K562 (cell line): ENCODE measurements at regions not wholly inside any gene's neighbourhood (a gene's known extent, or its start where the extent isn't known, plus 50 kb on each side); places are given as distances from the start of the nearest gene placed in this dataset.

Experiments
- KAT2B ChIP-seq: IDR thresholded peaks from one replicate; pipeline ENCODE4 v1.6.1; 2012; ENCODE audit warnings: low read depth, mild to moderate bottlenecking, control low read depth, inconsistent platforms, low read length, moderate library complexity
- KLF10 ChIP-seq: fragments of 250-450 bp; sonication (Bioruptor Pico); IDR thresholded peaks from 2 replicates; pipeline ENCODE4 v1.6.1; 2021; ENCODE audit warnings: matching md5 sums
- MEIS2 ChIP-seq: fragments of 450-650 bp; IDR thresholded peaks from 2 replicates; pipeline ENCODE4 v1.6.1; 2014; ENCODE audit warnings: mild to moderate bottlenecking; ENCODE audit not compliant: partially characterized antibody
- RBM39 ChIP-seq: fragments of 200-400 bp; formaldehyde crosslinking; optimal IDR thresholded peaks from 2 replicates; pipeline ENCODE3; 2018; ENCODE audit warnings: low read depth, low read length
- ZNF668 ChIP-seq: fragments of 250-450 bp; sonication (Bioruptor Pico); IDR thresholded peaks from 2 replicates; pipeline ENCODE4 v1.8.0; 2022; ENCODE audit warnings: mild to moderate bottlenecking, inconsistent platforms
- TF ChIP-seq, protein P1 (sequence below): sonication (generic); formaldehyde crosslinking; IDR thresholded peaks from 2 replicates; pipeline ENCODE4 v1.8.0; 2022; ENCODE audit warnings: mild to moderate bottlenecking, missing genetic modification reagents
- TF ChIP-seq, protein P2 (sequence below): sonication (generic); formaldehyde crosslinking; IDR thresholded peaks from 2 replicates; pipeline ENCODE4 v1.5.0; 2020; ENCODE audit warnings: missing genetic modification reagents
- TF ChIP-seq, protein P3 (sequence below), 2 experiments: fragments of 450-650 bp; IDR thresholded peaks; 2 replicates each; pipeline ENCODE4 v1.6.1; 2016; ENCODE audit warnings: mild to moderate bottlenecking in 2 of 2, borderline replicate concordance in 1 of 2, low read depth in 1 of 2, moderate library complexity in 1 of 2

DNA sequence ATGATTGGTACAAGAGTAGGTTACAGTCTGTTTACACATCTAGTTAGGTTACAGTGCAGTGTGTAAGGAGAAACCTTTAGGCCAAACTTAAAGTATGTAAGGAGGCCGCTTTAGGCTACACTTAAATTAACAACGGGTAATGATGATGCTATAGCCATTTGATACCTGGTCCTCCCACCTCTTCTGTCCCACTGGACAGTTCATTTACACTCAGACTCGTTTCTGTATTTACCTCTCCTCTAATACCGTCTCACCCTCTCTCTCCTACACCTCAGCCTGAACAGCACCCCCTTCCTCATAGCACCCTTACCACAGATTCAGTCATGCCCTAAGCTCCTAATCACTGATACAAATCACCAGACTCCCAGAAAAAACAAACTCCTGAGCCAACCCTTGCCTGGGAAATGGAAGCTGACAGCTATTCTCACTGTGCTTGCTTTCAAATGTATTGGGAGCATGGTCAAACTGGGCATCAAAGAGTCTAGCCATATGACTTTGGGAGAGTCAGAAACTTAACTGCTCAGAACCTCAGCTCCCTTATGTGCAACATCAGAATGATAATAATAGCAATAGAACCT is 241.3 kb upstream of the SETMAR start (continued):
- TF ChIP-seq, protein P1, sequence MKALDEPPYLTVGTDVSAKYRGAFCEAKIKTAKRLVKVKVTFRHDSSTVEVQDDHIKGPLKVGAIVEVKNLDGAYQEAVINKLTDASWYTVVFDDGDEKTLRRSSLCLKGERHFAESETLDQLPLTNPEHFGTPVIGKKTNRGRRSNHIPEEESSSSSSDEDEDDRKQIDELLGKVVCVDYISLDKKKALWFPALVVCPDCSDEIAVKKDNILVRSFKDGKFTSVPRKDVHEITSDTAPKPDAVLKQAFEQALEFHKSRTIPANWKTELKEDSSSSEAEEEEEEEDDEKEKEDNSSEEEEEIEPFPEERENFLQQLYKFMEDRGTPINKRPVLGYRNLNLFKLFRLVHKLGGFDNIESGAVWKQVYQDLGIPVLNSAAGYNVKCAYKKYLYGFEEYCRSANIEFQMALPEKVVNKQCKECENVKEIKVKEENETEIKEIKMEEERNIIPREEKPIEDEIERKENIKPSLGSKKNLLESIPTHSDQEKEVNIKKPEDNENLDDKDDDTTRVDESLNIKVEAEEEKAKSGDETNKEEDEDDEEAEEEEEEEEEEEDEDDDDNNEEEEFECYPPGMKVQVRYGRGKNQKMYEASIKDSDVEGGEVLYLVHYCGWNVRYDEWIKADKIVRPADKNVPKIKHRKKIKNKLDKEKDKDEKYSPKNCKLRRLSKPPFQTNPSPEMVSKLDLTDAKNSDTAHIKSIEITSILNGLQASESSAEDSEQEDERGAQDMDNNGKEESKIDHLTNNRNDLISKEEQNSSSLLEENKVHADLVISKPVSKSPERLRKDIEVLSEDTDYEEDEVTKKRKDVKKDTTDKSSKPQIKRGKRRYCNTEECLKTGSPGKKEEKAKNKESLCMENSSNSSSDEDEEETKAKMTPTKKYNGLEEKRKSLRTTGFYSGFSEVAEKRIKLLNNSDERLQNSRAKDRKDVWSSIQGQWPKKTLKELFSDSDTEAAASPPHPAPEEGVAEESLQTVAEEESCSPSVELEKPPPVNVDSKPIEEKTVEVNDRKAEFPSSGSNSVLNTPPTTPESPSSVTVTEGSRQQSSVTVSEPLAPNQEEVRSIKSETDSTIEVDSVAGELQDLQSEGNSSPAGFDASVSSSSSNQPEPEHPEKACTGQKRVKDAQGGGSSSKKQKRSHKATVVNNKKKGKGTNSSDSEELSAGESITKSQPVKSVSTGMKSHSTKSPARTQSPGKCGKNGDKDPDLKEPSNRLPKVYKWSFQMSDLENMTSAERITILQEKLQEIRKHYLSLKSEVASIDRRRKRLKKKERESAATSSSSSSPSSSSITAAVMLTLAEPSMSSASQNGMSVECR (CRISPR knock-in tag): no peak
- no peak for TF ChIP-seq ZNF668 (CRISPR knock-in tag)
- no peak for TF ChIP-seq MEIS2
- TF ChIP-seq KAT2B: no peak
- no peak for TF ChIP-seq KLF10
- TF ChIP-seq, protein P2, sequence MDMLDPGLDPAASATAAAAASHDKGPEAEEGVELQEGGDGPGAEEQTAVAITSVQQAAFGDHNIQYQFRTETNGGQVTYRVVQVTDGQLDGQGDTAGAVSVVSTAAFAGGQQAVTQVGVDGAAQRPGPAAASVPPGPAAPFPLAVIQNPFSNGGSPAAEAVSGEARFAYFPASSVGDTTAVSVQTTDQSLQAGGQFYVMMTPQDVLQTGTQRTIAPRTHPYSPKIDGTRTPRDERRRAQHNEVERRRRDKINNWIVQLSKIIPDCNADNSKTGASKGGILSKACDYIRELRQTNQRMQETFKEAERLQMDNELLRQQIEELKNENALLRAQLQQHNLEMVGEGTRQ (CRISPR knock-in tag): no peak
- TF ChIP-seq, protein P3, sequence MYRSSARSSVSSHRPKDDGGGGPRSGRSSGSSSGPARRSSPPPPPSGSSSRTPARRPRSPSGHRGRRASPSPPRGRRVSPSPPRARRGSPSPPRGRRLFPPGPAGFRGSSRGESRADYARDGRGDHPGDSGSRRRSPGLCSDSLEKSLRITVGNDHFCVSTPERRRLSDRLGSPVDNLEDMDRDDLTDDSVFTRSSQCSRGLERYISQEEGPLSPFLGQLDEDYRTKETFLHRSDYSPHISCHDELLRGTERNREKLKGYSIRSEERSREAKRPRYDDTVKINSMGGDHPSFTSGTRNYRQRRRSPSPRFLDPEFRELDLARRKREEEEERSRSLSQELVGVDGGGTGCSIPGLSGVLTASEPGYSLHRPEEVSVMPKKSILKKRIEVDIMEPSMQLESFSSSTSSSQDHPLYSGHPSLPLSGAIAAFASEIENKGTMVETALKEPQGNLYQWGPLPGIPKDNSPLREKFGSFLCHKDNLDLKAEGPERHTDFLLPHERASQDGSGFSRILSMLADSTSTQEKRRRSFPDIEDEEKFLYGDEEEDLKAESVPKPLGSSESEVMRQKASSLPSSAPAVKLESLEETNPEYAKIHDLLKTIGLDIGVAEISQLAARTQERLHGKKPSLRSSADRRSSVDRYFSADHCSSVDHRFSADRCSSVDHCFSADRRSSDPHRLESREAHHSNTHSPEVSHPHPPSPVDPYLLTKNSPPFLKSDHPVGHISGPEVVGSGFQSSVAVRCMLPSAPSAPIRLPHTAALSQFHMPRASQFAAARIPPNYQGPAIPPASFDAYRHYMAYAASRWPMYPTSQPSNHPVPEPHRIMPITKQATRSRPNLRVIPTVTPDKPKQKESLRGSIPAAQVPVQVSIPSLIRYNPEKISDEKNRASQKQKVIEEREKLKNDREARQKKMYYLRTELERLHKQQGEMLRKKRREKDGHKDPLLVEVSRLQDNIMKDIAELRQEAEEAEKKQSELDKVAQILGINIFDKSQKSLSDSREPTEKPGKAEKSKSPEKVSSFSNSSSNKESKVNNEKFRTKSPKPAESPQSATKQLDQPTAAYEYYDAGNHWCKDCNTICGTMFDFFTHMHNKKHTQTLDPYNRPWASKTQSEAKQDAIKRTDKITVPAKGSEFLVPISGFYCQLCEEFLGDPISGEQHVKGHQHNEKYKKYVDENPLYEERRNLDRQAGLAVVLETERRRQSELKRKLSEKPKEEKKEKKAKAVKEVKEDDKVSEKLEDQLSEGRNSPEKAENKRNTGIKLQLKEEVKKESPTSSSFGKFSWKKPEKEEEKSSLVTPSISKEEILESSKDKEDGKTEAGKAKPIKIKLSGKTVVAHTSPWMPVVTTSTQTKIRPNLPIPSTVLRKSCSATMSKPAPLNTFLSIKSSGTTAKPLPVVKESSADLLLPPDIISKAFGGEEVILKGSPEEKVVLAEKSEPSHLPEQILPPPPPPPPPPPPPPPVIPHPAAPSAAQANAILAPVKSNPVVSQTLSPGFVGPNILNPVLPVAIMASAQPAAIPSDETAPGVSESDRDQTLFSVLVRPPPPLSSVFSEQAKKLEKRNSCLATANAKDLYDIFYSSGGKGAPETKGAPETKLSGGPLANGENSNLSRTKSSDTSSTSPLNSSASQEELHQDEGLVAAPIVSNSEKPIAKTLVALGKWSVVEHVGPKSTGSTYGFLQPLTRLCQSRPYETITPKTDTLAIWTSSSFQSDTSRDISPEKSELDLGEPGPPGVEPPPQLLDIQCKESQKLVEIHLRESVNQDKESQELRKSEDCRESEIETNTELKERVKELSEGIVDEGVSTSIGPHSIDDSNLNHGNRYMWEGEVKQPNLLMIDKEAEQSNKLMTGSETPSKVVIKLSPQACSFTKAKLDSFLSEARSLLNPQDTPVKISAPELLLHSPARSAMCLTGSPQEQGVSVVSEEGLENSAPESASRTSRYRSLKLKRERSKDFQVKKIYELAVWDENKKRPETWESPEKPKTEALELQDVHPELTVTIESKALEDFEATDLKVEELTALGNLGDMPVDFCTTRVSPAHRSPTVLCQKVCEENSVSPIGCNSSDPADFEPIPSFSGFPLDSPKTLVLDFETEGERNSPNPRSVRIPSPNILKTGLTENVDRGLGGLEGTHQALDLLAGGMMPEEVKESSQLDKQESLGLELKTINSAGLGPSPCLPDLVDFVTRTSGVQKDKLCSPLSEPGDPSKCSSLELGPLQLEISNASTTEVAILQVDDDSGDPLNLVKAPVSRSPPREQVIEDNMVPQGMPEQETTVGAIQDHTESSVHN (IDR thresholded peaks at IDR 0.05; ENCODE audit: borderline replicate concordance in 1 of 2, low read depth in 1 of 2): no peak
- no peak for TF ChIP-seq RBM39
- TF ChIP-seq, all 486 proteins: peak for 0
